ENCODE measurements at regions not wholly inside any gene's neighbourhood (a gene's known extent, or its start where the extent isn't known, plus 50 kb on each side); places are given as distances from the start of the nearest gene placed in this dataset.
"Not testable (repeated sequence)": the region's sequence is repeated elsewhere in the genome, so short reads cannot be mapped to it uniquely, and the experiment has no call there.

GRCh38 chr14:58731465-58732293 is 93.9 kb downstream of the DACT1 start:
- DNase-seq = no peak

- DNase-seq = no peak
Observed at GRCh38 chr14:58732387-58732786, 94.6 kb downstream of the DACT1 start.

- DNase-seq = peak in 1 of 2 experiments; percentile 9
Observed at GRCh38 chr14:58733451-58734208, 95.9 kb downstream of the DACT1 start.

GRCh38 chr14:58735596-58735995 is 97.8 kb downstream of the DACT1 start:
- no peak for DNase-seq

- DNase-seq = no peak
Observed at GRCh38 chr14:58736606-58737005, 98.8 kb downstream of the DACT1 start.

GRCh38 chr14:58737511-58737910 is 99.7 kb downstream of the DACT1 start:
- DNase-seq = peak in 1 of 2 experiments; percentile 24

- DNase-seq = no peak
Observed at GRCh38 chr14:58738189-58738836, 100.6 kb downstream of the DACT1 start.

GRCh38 chr14:58738876-58739275 is 101.1 kb downstream of the DACT1 start:
- no peak for DNase-seq

- DNase-seq = no peak
Observed at GRCh38 chr14:58739674-58740073, 101.9 kb downstream of the DACT1 start.

- no peak for DNase-seq
Observed at GRCh38 chr14:58740379-58740935, 102.7 kb downstream of the DACT1 start.

GRCh38 chr14:58744801-58745394 is 107.1 kb downstream of the DACT1 start:
- DNase-seq = no peak

- no peak for DNase-seq
Observed at GRCh38 chr14:58746261-58746660, 108.5 kb downstream of the DACT1 start.

GRCh38 chr14:58746701-58747100 is 108.9 kb downstream of the DACT1 start:
- DNase-seq = no peak

GRCh38 chr14:58747181-58747580 is 109.4 kb downstream of the DACT1 start:
- no peak for DNase-seq

- DNase-seq = not testable (repeated sequence)
Observed at GRCh38 chr14:58748251-58748650, 110.5 kb downstream of the DACT1 start.

GRCh38 chr14:58749066-58749669 is 111.4 kb downstream of the DACT1 start:
- no peak for DNase-seq

GRCh38 chr14:58750321-58751269 is 112.8 kb downstream of the DACT1 start:
- DNase-seq = no peak

- no peak for DNase-seq
Observed at GRCh38 chr14:58751788-58752187, 114.0 kb downstream of the DACT1 start.

GRCh38 chr14:58752289-58752688 is 114.5 kb downstream of the DACT1 start:
- no peak for DNase-seq

- no peak for DNase-seq
Observed at GRCh38 chr14:58752771-58753201, 115.0 kb downstream of the DACT1 start.

All from NCI-H526 (cell line).